HepG2 (cell line): ENCODE measurements at regions not wholly inside any gene's neighbourhood (a gene's known extent, or its start where the extent isn't known, plus 50 kb on each side); places are given as distances from the start of the nearest gene placed in this dataset.

Experiments used
- BRCA1 ChIP-seq: sonication (generic); formaldehyde crosslinking; IDR thresholded peaks from 2 replicates; pipeline ENCODE4 v1.4.0; 2020; ENCODE audit warnings: missing genetic modification reagents
- CHD2 ChIP-seq: IDR thresholded peaks from 2 replicates; pipeline ENCODE4 v1.6.1; 2011; ENCODE audit warnings: low read depth, low read length, improper control_type of control experiment
- CTCF ChIP-seq: sonication (generic); formaldehyde crosslinking; IDR thresholded peaks from 2 replicates; pipeline ENCODE4 v1.5.0; 2020; ENCODE audit warnings: mild to moderate bottlenecking, missing genetic modification reagents, moderate library complexity
- FLYWCH1 ChIP-seq: sonication (generic); formaldehyde crosslinking; IDR thresholded peaks from 2 replicates; pipeline ENCODE4 v1.8.1; 2023; ENCODE audit warnings: mild to moderate bottlenecking, missing genetic modification reagents
- HNRNPH1 ChIP-seq: fragments of 200-400 bp; formaldehyde crosslinking; optimal IDR thresholded peaks from 2 replicates; pipeline ENCODE3; 2017; ENCODE audit warnings: mild to moderate bottlenecking, low read depth, low read length
- NFYC ChIP-seq: IDR thresholded peaks from 2 replicates; pipeline ENCODE4 v1.6.1; 2016; ENCODE audit warnings: missing genetic modification reagents, missing compliant biosample characterization
- NR2F6 ChIP-seq, 2 experiments: IDR thresholded peaks; 2 replicates each; pipeline ENCODE4 v1.6.1; 2016; ENCODE audit warnings: antibody characterized with exemption in 1 of 2, mild to moderate bottlenecking in 1 of 2
- REST ChIP-seq, 2 experiments: IDR thresholded peaks; 2 replicates each; pipeline ENCODE4 v1.6.1; 2011 to 2012; ENCODE audit warnings: low read length in 2 of 2, borderline replicate concordance in 1 of 2, low read depth in 1 of 2, mild to moderate bottlenecking in 1 of 2, moderate library complexity in 1 of 2
- SIN3A ChIP-seq: IDR thresholded peaks from 2 replicates; pipeline ENCODE4 v1.6.1; 2011; ENCODE audit warnings: low read depth, mild to moderate bottlenecking, control low read depth, low read length, borderline replicate concordance
- TCF12 ChIP-seq, 2 experiments: fragments of 450-650 bp in 1 of 2; sonication (generic) in 1 of 2; formaldehyde crosslinking in 1 of 2; IDR thresholded peaks; 2 replicates each; pipeline versions ENCODE4 v1.6.1 to v1.8.0; 2017 to 2022; ENCODE audit warnings: antibody characterized with exemption in 1 of 2, mild to moderate bottlenecking in 1 of 2, missing genetic modification reagents in 1 of 2, moderate library complexity in 1 of 2
- TRIM24 ChIP-seq: sonication (generic); formaldehyde crosslinking; IDR thresholded peaks from 2 replicates; pipeline ENCODE4 v1.8.0; 2022; ENCODE audit warnings: mild to moderate bottlenecking, missing genetic modification reagents
- ZNF34 ChIP-seq: sonication (generic); formaldehyde crosslinking; IDR thresholded peaks from 2 replicates; pipeline ENCODE4 v1.4.0; 2020; ENCODE audit warnings: mild to moderate bottlenecking, missing genetic modification reagents, borderline replicate concordance

- no peak for TF ChIP-seq CTCF (CRISPR knock-in tag)
- TF ChIP-seq NR2F6 (IDR thresholded peaks at IDR 0.05): no peak
- no peak for TF ChIP-seq NR2F6 (CRISPR knock-in tag; IDR thresholded peaks at IDR 0.05)
- no peak for TF ChIP-seq ZNF34 (CRISPR knock-in tag)
- TF ChIP-seq NFYC (CRISPR knock-in tag): no peak
- no peak for TF ChIP-seq TCF12 (IDR thresholded peaks at IDR 0.05)
- TF ChIP-seq TCF12 (CRISPR knock-in tag; IDR thresholded peaks at IDR 0.05): no peak
- TF ChIP-seq CHD2: no peak
- TF ChIP-seq FLYWCH1: no peak
- TF ChIP-seq TRIM24 (CRISPR knock-in tag): no peak
- no peak for TF ChIP-seq HNRNPH1
- TF ChIP-seq SIN3A: no peak
- no peak for TF ChIP-seq BRCA1 (CRISPR knock-in tag)
- TF ChIP-seq REST (IDR thresholded peaks at IDR 0.05; ENCODE audit: borderline replicate concordance in 1 of 2, low read depth in 1 of 2, low read length in 2 of 2): no peak
Observed at GRCh38 chr2:107091163-107091864, 205.3 kb upstream of the ST6GAL2 start.
